NCI-H2107 treated with DMSO at 0.1 percent for 48 hours (cell line): ENCODE measurements at regions not wholly inside any gene's neighbourhood (a gene's known extent, or its start where the extent isn't known, plus 50 kb on each side); places are given as distances from the start of the nearest gene placed in this dataset.

Source experiments
- DNase-seq: peaks from one replicate; lab custom pipeline; 2025; ENCODE audit not compliant: unreplicated experiment; lab: John Stamatoyannopoulos, UW

DNA sequence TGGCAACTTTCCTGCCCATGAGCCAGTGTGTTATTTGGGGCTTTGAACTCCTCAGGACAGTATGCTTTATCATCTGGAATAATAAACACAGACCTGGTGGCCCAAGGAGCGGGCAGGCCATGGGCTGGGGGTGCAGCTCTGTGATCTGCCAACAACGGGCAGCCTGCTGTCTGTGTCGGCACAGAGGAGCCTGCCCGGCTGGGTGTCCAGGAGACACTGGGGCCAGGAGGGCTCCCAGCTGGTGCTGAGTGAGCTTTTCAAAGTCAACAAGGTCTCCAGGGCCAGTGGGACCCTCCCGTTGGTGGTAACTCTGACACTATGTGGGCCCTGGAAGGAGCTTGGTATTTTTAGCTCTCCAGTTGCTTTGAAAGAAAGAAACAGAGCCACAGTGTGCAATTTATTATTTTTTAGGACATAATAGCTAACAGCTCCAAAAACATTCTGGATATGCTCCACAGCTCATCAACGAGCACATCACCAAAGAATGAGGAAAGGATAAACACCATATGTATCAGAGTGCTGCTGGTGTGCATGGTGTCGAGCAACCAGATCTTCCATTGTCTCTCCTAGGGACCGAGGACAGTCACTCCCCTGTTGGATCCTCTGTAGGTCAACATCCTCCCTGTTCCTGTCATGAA, 488.7 kb upstream of the USP24 start:
- no peak for DNase-seq

GRCh38 chr1:55702064-55702463, 486.9 kb upstream of the USP24 start:
- peak; percentile 31 for DNase-seq

DNA sequence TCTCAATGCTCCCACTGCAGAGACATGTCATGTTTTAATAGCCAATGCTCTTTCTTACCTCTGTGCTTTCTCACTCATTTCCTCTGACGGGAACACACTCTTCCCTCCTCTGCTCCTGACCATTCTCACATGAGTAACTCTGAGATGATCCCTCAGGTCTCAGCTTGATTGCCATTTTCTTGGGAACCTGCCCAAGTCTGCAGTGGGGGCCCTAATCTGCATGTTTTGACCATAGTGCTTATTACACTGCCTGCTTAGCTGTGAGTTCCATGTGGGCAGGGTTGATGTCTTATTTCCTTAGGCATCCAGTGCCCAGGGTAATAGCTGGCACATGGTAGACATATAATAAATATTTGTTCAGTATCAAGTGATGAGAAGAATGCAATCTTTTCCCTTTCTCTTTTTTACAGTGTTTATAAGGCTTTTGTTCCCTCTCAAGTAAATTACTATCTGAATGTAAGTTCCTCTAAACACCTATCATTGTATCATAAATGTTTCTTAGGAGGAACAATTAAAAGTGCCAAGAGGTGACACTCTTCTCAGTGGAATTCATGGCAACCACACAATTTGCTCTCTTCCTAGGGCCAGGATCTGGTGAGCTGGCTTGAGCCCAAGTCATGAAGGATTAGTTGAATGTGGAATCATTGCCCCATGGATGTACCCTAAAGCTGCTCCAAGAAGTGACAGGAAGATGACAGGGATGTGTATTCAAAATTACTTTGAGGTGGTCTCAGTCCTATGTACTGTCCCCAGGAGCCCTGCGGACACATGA, 485.4 kb upstream of the USP24 start:
- DNase-seq, result no peak

- peak; percentile 41 for DNase-seq
These were observed 484.1 kb upstream of the USP24 start for GRCh38 chr1:55699228-55699627.

- no peak for DNase-seq
These were observed 482.9 kb upstream of the USP24 start for GRCh38 chr1:55697997-55698535.

- DNase-seq, result no peak
These were observed 481.7 kb upstream of the USP24 start for GRCh38 chr1:55696891-55697290.

DNA sequence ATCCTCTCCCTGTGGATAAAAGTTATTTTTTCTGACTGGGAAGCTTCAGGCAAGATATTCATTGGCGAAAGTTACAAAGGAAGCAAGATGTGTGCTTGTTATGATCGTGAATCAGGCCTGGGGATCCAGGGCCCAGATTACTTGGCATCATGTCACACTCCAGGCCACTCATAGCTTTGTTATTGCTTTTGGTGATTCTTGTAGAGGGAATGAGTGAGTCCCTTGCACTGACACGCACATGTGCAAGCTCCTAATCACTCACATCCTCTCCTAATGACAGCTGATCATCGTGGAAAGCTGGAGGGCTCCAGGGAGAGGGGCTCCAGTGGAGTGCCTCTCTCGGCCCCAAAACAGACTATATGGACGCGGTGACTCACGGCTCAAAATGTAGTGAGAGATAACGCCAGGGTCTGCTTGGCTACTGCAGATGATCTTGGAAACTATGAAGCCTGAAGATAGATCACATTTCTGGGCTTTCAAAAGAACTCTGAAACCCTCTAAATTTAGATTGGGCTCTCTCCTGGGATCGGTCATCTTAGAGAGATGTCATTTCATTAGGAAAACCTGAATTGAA, 481.1 kb upstream of the USP24 start:
- DNase-seq, result no peak

- DNase-seq, result no peak
These were observed 480.4 kb upstream of the USP24 start for GRCh38 chr1:55695552-55695951.

DNA sequence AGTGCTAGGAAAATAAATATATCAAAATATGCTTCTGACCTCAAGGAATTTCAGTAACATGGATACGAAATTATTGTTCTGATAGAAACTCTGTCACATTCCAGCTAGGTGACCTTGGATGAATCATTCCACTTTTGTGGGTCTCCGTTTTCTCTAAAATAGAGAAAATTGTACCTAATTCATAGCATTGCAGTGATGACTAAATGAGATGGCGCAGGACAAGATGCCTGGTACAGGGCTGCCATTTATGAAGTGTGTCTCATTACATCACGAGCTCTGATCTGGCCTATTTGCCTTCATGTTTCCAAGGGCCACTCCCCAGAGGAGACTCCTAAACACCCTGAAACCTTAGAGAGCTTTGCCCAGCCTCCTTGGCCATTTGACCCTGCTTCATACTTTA, 480.0 kb upstream of the USP24 start:
- no peak for DNase-seq

DNA sequence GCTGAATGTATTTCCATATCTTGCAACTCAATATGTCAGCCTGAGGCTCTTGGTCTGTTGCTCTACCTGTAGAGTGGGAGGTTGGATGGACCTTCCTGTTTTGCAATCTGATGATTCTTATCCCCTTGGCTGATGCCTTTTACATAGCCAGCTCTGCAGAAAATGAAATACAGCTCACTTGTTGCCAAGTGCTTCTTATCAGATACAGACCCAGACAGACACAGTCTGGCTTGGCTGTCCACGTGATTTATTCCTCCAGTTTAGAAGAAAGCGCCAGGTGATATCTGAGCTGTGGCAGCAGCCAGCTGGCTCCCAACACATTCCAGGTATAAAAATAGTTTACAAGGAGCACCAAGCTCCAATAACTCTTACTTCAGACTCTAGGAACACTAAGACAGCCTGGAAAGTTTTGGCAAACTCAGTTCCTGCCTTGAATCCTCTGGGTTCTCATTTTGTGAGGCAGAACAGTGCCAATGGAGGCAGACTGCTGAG, 479.2 kb upstream of the USP24 start:
- peak; percentile 75 for DNase-seq

DNA sequence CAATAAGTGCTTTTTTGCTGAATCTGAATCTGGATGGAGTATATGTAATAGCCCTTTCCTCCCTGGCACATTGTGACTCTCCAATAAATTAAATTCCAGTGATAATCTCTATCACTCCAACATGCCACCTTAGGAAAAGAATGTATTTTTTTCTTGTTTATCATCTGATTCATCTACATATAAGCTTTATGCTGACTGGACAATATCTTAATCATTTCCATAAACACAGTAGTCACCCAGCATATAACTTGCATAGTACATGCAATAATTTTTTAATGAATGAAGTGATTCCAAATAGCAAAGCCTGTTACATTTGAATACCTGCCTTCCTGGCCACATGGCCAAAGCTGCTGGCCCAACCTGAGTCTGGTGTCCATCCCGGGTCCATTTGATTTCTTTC, 477.6 kb upstream of the USP24 start:
- DNase-seq, result no peak

DNA sequence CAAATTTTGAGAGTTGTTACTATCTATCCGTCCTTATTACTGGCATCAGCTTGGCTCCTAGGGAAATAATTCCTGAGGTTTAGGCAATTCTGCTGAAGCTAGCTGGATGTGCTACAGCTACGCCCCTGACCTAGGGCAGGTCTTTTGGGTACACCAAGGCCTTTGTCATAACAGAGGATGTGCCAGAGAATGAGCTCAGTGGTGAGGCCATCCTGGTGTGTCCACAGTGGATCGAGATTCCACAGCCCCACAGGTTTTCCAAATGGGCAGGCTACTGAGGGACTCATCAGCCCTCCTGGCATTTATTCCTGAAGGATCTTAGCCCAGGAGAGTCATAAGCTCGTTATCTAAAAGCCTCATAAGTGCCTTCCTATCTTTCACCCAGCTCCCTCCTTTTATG, 475.2 kb upstream of the USP24 start:
- DNase-seq, result no peak

DNA sequence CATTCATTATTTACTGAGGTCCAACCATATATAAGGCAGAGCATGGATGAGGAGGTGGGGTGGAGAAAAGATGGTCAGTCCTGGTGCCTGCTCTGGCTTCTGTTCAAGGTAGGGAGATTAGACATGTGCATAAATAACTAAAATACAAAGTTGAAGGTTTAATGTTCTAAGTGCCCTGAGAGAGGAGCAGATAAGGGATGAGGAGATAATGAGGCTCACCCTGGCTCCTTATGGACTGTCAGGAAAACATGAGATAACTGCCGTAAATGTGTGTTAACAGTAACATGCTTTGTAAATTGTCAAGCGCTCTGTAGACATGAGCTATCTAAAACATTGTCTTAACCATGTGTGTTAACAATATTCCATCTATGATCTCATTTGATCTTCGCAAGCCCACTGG, 474.6 kb upstream of the USP24 start:
- no peak for DNase-seq

- no peak for DNase-seq
These were observed 470.4 kb upstream of the USP24 start for GRCh38 chr1:55685560-55685959.

DNA sequence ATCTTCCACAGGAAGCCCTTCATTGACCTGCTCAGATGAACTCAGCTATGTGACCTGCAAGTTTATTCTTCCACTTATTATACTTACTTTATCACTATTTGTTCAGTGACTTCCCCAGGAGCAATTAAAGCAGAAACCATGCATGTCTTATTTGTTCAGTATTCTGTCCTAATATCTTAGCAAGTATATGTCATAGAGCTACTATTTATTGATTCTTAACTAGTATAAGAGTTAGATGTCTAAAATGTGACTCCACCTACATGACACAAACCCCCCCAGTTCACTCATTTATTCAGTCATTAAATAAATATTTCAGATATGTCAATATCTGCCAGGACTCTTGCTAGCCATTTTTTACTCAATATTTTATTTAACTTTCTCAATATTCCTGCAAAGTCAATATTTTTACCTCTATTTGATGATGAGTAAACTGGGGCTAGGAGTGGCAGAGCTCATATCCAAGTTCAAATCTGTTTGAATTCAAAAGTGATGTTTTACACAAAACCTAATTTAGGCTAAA, 469.0 kb upstream of the USP24 start:
- no peak for DNase-seq

DNA sequence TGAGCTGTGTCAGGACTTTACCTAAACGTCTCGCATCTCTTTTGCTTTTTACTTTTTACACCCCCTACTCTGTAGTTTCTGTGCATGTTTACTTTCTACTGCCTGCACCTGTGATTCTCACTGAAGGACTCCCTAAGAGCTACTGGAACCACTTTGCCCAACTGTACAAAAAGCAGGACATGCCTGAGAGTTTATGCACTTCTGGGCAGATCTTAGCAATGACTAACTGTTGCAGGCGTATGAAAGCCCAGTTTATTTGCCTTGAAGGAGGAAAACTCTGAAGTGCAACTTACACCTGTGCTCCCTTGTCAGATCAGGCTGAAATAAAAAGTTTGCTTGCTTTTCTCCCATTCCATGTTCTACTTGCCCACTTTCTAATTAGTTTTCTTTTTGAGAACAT, 467.0 kb upstream of the USP24 start:
- DNase-seq, result no peak

- DNase-seq, result no peak
These were observed 464.8 kb upstream of the USP24 start for GRCh38 chr1:55679971-55680370.

DNA sequence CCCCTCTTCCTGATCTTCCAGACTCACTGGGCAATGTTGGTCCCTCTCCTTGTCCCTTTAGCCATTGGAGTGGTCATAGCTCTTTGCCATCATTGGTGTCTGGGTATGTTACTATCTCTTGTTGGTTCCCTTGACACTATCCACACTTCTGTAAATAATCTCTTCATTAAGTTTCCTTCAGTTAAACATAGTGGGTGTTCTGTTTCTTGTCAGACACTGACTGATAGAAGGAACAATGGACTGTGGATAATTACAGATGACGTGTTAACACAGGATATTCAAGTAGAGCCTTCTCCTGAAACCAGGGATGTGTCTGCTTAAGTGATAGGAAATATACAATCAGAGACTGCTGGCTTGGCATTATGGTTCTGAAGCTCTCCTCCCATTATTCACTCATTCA, 458.3 kb upstream of the USP24 start:
- DNase-seq, result no peak

GRCh38 chr1:55670331-55671082, 455.3 kb upstream of the USP24 start:
- DNase-seq, result peak; percentile 24

- no peak for DNase-seq
These were observed 454.1 kb upstream of the USP24 start for GRCh38 chr1:55669293-55669692.

DNA sequence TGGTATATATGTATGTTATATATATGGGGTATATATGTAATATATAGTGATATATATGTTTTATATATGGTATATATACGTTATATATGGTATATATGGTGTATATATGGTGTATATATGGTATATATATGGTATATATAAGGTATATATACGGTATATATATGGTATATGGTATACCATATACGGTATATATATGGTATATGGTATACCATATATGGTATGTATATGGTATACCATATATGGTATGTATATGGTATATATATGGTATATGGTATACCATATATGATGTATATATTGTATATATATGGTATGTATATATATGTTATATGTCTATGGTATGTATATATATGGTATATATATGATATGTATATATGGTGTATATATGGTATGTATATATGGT, 447.7 kb upstream of the USP24 start:
- no peak for DNase-seq
